Fibroblast of upper back skin (primary cell): ENCODE measurements at regions not wholly inside any gene's neighbourhood (a gene's known extent, or its start where the extent isn't known, plus 50 kb on each side); places are given as distances from the start of the nearest gene placed in this dataset.

Experiments used
- DNase-seq: peaks from one replicate; pipeline ENCODE4 v3.0.0-alpha.2; 2013

GRCh38 chr4:138964716-138965426 is 50.7 kb upstream of the NOCT start:
- no peak for DNase-seq

DNA sequence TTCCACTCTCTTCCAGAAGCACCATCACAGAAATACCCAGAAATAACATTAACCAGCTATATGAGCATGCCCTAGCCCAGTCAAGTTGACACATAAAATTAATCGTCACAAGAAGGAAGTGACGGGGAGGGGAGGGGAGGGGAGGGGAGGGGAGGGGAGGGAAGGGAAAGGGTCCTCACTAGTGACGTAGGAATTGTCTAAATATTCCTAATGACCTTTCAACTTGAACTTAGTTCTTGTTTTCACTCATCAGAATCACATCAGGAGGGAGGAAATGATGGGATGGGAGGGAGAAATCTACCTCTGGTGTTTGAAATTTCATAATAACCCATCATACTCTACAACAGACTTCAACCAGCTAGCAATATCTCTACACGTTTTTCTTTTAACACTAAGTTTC is 52.2 kb upstream of the NOCT start:
- no peak for DNase-seq

GRCh38 chr4:138961664-138962063 is 53.9 kb upstream of the NOCT start:
- DNase-seq = no peak

GRCh38 chr4:138961129-138961528 is 54.5 kb upstream of the NOCT start:
- no peak for DNase-seq

GRCh38 chr4:138960175-138960710 is 55.3 kb upstream of the NOCT start:
- DNase-seq = no peak

DNA sequence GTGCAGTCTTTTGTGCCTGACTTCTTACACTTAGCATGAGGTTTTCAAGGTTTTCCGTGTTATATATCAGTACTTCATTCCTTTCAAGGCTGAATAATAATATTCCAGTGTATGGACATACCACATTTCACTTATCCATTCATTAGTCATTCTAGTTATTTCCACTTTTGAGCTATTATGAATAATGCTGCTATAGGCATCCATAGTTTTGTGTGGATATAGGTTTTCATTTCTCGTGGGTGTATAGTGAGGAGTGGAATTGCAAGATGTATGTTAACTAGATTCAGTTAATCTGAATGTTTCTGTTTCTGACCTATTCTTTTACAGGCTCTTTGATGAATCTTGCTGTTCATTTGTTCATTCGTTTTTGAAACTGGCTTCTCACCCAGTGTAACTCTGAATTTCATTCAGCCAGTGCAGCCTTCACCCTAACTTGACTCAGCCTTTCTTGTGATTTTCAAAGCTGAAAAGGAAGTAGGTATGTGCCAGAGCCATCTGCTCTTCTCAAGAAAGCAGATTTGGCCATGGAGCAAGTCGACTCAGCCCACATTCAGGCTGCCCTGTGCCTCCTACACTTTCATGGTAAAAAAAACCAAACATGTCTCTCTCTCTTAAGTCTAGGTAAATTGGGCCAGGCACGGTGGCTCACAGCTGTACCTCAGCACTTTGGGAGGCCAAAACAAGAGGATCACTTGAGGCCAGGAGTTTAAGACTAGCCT is 56.3 kb upstream of the NOCT start:
- DNase-seq = no peak

DNA sequence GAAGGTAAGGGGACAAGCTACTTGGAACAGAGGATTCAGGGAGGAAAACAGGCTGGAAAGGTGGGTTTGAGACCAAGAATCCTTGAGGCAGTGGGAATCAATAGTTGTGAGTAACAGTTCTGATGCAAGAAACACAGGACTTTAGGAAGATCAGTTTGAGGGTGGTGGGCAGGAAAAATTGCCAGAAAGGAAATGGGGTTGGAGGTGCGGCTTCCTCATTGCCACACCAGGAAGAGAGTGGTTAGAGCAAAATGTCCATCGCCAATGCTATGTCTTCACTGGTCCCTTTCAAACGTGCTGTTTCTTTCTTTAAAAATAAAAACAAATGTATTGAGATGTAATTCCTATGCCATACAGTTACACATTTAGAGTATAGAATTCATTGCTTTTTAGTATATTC is 57.1 kb upstream of the NOCT start:
- DNase-seq = no peak

DNA sequence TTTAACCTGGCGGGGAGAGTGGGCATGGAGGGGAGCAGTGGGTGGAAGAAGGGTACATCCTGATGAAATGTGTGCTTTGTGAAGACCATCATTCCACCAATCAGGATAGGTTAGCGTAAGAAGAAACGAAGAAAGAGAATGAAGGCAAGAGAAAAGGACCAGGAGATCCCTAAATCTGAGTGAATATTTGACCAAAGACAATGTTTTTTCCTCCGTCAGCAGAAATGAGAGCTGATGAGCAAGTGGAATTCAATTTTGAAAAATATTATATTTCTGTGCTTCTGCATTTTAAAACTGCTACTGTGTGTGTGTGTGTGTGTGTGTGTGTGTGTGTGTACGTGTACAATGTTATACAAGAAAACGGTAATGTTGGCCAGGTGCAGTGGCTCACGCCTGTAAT is 58.3 kb upstream of the NOCT start:
- no peak for DNase-seq

DNA sequence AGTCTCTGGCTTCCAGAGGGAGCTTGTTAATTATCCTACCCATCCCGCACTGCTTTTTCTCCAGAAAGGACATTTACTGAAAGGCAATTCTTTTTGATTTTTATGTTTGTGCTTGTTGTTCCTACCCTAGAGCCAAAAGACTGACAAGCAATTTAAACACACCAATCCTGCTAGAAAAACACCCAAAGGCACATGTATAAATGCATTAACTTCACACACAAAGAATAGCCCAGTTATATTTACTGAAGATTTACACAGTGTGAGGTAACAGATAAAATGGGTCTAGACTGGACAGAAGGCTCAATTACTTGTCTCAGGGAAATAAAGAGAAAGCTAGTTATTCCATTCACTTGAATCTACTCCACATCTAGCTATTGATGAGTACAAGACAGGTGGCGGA is 61.2 kb upstream of the NOCT start:
- DNase-seq = no peak

- peak; percentile 95 for DNase-seq
Observed at GRCh38 chr4:138953961-138954371, 61.6 kb upstream of the NOCT start.

- peak; percentile 10 for DNase-seq
Observed at GRCh38 chr4:138952411-138952810, 63.2 kb upstream of the NOCT start.

GRCh38 chr4:138951764-138952163 is 63.8 kb upstream of the NOCT start:
- DNase-seq = no peak

DNA sequence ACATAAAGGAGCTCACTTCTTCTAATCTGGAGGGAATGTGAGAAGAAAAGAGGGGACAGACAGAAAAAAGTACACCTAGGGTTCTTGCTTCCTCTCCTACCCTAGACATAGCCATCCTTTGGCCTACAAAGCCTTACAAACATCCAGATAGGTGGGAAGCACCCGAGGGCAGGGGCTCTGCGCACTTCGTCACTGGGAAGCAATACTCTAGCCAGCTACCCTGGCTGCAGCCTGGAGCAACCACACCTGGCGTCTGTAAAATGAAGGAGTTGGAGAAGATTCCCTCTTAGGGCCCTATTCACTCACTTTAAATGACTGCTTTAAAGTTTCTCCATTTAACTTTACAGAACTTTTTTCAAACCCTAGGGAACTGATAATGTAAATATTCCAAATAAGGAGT is 65.7 kb upstream of the NOCT start:
- no peak for DNase-seq

- DNase-seq = no peak
Observed at GRCh38 chr4:138948918-138949317, 66.7 kb upstream of the NOCT start.

- no peak for DNase-seq
Observed at GRCh38 chr4:138946306-138946705, 69.3 kb upstream of the NOCT start.

- DNase-seq = no peak
Observed at GRCh38 chr4:138945840-138946239, 69.7 kb upstream of the NOCT start.

DNA sequence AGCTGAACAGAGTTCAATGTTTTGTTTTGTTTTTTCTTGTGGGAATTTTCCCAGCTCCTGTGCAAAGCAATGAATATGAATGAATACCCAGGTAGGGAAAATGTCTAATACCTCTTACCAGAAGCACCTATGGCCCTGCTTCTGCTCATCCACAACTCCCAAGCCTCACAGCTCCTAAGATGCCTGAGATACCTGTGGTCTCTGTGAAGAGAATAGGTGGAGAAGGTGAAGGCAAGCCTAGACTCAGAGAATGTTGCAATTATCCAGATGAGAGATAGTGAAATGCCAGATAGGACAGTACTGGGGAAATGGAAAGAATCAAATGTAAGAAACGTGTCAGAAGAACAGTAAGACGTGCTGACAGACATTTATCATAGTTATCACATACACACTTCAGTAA is 70.2 kb upstream of the NOCT start:
- no peak for DNase-seq

- DNase-seq = no peak
Observed at GRCh38 chr4:138943893-138944292, 71.7 kb upstream of the NOCT start.

DNA sequence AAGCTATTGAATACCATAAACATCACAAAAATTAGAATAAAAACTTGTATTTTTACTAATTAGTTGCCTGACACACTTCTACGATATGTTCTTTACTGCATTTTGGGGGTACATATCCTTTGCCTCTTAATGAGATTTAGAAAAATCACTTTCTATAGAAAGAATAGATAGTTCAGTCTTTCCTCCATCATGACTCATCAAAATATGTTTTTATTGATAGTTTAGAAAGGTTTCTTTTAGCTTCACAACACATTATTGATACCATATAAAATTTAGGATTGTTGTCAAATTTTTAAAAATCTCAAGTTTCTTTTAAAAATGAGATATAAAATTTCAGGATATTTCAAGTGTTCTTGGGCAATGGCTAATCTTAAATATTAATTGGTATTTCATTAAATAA is 74.5 kb upstream of the NOCT start:
- no peak for DNase-seq

DNA sequence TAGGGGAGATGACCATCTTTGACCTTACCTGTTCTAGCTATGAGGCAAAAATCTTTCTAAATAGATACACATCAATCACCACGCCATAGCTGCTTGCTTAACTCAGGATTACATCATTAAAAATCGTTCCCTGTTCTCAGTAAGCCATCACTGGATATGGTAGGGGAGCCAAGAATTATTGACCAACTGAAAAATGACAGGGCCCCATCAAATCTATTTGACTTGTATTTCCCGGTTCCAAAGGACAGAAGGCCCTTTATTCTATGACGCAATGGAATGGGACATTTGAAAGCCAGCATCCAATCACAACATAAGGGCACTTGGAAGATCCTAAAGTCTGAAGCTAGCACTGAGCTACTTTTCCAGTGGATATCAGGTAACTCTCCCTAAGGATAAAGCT is 75.6 kb upstream of the NOCT start:
- no peak for DNase-seq

GRCh38 chr4:138938366-138938690 is 77.3 kb upstream of the NOCT start:
- peak; percentile 59 for DNase-seq

DNA sequence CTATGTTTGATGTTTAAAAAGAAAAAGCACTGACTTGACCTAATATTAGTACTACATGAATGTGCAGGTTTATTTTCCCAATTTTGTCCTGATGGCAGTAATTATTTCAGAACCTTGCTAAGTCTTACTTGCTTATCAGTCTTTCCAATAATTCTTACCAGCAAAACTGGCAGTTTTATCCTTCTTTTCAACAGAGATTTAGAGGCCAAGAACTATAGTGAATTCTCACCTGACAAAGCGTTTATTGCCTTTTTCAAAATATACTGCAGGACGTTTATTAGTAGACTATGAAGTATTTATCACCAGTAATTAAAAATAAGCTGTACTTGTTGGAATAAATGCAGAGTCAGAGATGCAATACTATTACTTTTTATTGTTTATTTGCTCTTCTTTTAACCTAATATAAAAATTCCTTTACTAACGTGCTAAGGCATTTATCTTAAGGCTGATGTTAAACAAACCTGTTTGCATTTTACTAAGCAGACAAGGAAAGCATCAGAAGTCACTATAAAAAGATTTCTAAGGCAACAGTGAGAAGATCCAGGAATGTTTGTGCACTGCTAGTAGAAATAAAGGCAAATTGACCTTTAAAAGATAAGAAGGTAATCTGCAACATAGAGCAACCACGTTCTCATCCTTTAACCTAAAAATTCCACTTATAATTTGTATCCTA is 80.3 kb upstream of the NOCT start:
- DNase-seq = no peak

DNA sequence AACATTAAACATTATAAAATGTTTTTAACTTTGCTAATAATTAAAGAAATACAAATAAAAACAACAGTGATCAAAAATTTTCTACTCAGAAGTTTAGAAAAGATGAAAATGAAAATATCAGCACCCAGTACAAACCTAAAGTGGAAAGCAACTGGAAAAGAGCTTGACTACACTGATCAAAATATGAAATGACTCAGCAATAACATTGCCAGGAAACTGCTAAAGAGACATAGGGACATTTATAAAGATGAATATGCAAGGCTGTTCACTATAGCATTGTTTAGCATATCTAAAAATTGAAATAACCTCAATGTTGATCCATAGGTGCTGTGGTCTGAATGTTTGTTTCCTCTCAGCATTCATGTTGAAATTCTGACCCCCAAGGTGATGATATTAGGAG is 88.5 kb upstream of the NOCT start:
- DNase-seq = peak; percentile 38

GRCh38 chr4:138925495-138925894 is 90.1 kb upstream of the NOCT start:
- no peak for DNase-seq
